ENCODE measurements at regions not wholly inside any gene's neighbourhood (a gene's known extent, or its start where the extent isn't known, plus 50 kb on each side); places are given as distances from the start of the nearest gene placed in this dataset.
"Not testable (repeated sequence)": the region's sequence is repeated elsewhere in the genome, so short reads cannot be mapped to it uniquely, and the experiment has no call there.

DNA sequence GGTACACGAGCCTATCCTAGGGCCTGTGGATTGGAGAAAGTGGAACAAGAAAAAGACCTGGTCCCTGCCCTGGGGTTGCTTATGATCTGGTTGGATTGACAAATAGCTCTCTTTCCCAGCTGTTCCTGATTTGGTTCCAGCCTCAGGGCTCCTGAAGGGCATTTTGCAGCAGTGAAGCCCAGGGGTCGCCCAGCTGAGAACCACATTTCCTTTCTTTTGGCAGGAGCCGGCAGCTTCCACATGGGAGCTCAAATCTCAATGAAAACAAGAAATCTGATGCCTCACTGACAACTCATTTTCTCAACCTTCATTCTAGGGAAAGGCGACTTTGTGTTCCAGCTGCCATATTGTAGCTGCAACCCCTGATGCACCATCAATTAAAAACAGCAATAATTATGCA, 140.6 kb upstream of the CADM1 start:
- H3K4me3 ChIP-seq (ENCODE audit: low read length), result no peak overlapping the region
- no peak for DNase-seq (ENCODE audit: low read depth, low spot score)

DNA sequence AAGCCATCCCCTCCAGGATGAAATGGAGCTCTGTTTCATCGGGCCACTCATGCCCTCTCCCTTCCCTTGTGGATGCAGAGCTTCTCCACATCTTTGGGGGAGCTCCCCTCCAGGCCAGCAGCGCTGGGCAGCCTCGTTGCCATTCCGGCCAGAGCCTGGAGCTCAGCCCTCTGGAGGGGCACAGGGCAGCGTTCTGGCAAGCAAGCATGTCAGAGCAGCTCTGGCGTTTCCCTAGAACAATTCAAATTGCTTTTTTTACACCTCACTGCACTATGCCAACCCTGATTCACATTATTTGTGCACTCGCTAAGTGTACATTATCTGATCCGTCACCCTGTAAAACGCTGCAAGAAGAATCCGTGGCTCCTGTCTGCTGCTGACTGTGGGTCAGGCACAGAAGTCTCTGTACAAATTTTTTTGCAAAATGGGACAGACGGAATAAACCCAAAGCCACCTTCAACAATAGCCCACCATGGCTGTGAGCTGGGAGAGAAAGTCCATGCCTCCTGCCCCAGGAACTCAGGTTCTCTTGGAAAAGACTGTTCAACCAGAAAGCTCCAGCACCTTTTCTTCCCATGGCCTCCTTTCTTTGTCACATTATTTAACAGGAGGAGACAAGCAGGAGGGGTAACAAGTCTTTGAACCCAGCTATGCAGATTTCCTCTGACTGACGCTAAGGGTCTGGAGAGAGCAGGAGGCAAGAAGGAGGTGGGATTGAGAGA, 139.5 kb upstream of the CADM1 start:
- no peak for DNase-seq (ENCODE audit: low read depth, low spot score)
- no peak overlapping the region for H3K4me3 ChIP-seq (ENCODE audit: low read length)

DNA sequence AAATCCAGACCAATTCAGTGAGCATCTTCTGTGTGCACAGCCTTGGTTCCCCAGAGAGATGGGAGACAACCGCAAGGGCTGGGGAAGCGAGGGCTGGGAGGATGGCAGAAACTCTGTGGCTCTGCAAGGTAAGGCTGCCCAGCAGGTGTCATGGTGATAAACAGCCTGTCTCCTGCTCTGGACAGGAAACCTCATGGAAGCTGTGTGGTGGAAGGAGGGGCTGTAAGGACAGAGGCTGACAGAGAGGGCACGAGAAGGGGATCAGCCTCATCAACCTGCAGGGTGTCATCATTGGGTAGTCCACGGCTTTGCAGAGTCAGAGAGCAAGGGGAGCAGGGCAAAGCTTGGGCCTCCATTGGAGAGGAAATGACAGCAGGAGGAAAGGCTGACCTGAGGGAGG, 138.4 kb upstream of the CADM1 start:
- H3K4me3 ChIP-seq (ENCODE audit: low read length), result no peak overlapping the region
- DNase-seq (ENCODE audit: low read depth, low spot score), result no peak

DNA sequence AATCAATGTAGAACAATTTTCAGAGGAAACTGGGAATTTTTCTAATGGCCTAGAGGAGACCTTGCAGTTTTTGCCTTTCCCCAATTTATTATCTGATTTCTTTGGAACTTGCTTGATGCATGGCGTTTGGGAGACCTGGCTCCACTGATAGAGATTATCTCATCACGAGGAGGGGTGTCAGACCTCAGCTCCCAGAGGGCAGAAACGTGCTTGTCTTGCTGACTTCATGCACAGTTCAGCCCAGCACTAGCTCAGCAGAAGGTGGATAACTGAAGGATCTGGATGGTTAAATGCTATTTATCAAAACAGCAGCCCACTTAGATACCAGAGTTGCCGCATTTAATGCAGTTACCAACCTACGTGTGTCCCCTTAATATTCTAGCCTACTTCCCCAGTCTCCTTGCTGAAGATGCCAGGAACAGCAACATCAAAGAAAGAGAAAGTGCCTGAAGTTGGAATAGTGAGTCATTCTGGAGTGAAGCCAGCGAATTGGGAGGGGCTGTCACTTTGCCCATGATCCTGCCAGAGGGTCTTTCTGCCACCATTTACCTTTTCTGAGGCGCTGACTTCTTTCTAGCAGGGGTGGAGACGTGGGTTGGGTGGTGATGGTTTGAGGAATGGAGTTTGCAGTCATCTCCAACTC, 133.5 kb upstream of the CADM1 start:
- no peak overlapping the region for H3K4me3 ChIP-seq (ENCODE audit: low read length)
- no peak for DNase-seq (ENCODE audit: low read depth, low spot score)

DNA sequence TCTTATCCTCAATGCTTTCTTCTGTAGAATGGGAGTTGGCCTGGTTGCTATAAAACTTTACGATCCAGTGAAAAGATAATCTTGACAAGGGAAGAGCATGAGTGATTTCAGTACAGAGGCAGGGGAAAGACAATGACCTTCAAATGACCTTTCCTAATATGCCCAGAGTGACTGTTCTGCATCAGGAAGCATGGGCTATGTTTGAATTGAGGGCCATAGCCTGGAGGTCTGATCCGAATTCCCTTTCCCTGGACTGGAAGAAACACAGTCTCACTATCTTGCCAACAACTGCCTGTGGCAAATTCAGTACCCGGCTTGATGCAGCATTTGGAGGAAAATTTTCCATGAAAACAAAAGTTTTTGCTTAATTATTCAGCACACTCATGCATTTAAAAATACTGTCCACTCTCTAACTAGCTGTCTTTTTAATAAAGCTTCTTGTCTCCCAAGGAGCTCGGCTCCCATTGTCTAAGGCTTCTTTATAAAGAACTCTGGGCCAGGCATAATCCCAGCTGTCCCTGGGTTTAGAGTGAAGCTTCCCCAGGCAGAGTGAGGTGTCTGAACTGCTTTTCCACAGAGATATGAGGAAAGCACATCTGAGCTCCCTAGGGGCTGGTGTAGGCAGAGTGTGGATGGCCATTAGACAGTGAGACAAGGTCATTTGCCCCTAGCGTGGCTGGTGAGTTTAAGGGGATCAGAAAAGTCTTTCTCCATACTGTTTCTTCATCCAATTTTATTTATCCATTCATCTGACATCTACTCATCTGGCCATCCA, 132.7 kb upstream of the CADM1 start:
- DNase-seq (ENCODE audit: low read depth, low spot score), result no peak

DNA sequence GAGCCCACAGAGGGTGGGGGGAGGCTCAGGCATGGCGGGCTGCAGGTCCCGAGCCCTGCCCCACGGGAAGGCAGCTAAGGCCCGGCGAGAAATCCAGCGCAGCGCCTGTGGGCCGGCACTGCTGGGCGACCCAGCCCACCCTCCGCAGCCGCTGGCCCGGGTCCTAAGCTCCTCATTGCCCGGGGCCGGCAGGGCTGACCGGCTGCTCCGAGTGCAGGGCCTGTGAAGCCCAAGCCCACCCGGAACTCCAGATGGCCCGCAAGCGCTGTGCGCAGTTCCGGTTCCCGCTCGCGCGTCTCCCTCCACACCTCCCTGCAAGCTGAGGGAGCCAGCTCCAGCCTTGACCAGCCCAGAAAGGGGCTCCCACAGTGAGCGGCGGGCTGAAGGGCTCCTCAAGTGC, 129.8 kb upstream of the CADM1 start:
- not testable (repeated sequence) for H3K4me3 ChIP-seq (ENCODE audit: low read length); DNase-seq (ENCODE audit: low read depth, low spot score)

More for the DNA sequence above, 132.7 kb upstream of the CADM1 start:
- H3K4me3 ChIP-seq (ENCODE audit: low read length), result no peak overlapping the region

DNA sequence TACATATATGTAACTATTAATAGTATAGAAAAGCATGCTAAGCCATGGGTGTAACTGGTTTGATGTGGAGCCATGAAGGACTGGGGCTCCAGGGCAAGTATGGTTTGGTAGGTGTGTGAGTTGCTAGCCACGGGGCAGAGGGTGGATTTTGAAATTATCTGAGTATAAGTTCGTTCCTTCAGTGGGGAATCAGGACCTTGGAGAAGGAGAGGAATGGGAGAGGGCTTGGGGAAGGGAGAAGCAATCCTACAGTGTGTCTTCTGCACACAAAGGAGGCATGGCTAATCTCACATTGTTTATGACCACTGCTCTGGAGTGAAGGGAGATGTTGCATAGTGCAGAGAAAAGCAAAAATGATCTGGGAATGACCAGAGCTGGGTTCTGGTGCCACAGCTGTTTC, 127.8 kb upstream of the CADM1 start:
- DNase-seq (ENCODE audit: low read depth, low spot score), result no peak
- H3K4me3 ChIP-seq (ENCODE audit: low read length), result no peak overlapping the region

DNA sequence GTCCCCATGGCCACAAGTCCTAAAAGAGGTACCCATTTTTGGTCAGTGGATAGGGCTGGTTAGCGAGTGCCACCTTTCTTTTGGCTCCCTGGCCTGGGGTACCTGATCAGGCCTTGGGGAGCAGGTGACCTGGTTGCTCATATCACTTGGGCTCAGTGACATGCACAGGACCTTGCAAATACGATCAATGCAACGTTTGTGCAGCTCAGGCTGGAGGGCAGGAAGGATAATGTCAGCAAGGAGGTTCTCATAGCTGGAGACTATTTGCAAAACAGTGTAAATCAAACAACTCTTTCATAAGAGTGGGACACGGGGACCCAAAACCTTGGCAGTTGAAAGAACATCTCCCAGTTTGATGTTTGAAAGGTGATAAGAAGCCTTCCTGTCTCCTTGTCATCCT, 127.4 kb upstream of the CADM1 start:
- no peak overlapping the region for H3K4me3 ChIP-seq (ENCODE audit: low read length)
- no peak for DNase-seq (ENCODE audit: low read depth, low spot score)

DNA sequence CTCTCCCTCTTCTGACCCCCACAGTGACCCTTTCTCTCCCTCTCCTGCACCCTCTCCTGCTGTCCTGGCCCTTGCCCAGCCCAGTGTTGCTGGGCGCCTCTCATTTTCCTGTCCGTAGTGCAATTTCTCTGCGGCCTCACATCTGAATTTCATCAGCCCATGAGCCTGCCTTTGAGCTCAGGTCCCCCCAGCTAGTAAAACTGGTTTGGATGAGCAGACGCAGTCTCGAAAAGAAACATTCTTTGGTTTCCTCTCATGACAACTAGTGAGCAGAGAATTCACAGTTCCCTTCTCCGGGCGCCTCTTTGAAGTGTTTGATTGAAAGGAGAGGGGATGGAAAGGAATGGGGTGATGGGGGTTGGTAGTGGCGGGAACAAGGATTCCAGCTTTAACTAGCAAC, 126.0 kb upstream of the CADM1 start:
- H3K4me3 ChIP-seq (ENCODE audit: low read length), result no peak overlapping the region
- no peak for DNase-seq (ENCODE audit: low read depth, low spot score)

DNA sequence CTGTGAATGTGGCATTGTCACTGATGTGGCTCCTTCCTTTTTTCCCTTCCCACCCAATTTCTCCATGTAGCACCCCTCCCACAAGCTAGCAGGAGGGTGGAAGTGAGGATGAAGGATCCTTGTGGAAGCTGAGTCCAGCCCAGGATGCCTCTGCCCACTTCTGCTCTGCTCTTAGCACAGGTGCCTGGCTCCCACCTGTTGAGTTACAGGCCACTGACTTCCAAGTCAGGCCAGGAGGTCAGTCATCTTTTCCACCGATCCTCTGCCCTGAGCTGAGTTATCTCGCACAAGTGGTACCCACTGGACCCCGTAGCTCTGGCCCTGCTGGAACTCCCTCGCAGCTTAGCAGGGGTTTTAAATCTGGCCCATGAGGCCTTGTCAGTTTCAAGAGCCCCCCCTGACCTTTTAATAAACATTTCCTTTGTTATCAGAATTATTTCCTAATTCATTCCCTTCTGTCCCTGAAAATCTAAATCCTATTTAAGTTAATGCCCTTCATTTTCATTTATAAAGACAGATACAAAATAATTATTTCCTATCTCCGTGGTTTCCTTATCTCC, 125.3 kb upstream of the CADM1 start:
- no peak for DNase-seq (ENCODE audit: low read depth, low spot score)
- H3K4me3 ChIP-seq (ENCODE audit: low read length), result no peak overlapping the region

DNA sequence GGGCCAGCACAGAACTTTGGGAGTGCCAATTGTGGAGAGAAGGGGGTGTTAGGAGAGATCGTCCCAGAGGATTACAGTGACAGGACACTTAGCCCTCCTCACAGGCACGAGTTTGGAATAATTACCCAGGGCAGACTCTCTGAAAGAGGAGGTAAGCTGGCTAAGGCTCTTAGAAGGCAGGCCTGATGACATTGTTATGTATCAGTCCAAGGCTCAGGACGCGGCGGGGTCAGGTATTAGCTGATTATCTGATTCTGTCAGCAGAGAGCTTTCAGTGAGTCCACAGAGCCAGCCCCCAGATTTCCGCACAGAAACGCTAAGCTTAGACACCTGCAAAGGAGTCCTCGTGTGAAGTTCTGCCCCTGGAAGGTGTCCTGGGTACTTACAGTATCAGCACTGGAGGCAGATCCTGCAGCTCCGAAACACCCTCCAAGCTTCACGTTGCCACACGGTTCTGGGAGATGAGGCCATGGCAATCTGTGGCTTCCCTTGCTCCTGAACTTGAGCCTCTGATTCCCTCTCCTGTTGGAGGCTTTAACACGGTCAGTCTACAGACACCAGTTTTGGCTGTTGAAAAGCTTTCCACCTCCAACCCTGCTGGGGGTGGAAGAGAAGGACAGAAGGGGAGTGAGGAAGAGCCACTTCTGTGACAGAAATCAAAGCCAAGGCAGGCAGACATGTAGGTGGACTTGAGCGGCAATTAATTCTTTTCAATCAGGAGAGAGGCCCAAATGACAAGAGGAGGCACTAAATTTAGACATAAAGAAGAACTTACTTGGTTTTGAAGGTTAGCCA, 123.6 kb upstream of the CADM1 start:
- DNase-seq (ENCODE audit: low read depth, low spot score), result no peak
- H3K4me3 ChIP-seq (ENCODE audit: low read length), result no peak overlapping the region

DNA sequence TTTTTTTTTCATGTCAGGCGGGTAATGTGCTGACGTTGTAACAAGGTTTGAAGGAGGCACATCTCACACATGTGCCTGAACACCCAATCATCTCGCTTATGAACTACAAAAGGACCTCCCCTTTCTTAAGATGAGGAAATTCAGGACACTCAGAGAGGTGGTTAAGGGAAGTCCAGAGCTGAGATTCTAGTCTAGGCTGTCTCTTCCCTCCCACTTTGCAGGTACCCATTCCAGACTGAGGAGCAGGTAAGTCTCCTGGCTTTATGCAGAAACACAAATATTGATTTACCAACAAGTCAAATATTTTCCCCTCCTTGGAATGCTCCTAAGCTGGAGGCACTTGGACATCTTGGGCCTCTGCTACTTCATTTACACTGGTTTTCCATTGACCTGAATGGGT, 122.9 kb upstream of the CADM1 start:
- DNase-seq (ENCODE audit: low read depth, low spot score), result no peak

DNA sequence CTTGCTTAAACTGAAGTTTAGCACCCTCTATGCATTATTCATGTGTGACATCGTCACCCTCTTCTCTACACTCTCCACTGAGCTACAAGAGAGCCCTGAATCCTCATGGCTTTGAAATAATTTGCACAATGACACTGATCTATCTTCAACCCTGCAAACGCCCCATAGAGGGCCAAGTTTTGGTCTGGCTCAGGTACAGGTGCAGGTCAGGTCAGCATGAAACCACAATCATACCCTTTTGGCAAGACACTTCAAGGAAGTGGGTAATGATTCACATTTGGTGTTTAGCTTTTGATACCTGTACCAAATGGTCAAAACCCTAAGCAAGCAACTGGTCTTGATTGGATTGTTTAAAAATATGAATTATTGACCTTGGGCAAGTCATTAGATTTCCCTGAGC, 122.2 kb upstream of the CADM1 start:
- no peak for DNase-seq (ENCODE audit: low read depth, low spot score)

More for the DNA sequence above, 122.9 kb upstream of the CADM1 start:
- no peak overlapping the region for H3K4me3 ChIP-seq (ENCODE audit: low read length)

DNA sequence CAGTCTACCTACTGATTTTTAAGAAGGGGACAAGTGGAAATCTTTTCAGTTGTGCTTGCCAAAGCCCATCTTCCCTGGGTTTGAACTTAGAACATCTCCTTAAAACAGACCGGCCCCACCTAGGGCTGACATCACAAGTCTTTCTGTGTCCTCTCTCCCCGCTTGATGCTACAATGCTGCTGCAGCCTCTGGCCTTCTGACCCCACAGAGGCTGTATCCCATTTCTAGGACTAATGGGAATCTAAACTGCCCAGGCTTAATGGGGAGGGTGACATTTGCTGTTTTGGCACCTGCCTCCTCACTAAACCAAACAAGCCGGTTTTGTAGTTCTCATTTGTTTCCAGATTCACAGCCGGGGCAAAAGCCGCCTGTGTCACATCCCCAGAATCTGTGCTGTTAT, 121.3 kb upstream of the CADM1 start:
- no peak overlapping the region for H3K4me3 ChIP-seq (ENCODE audit: low read length)
- DNase-seq (ENCODE audit: low read depth, low spot score), result no peak

More for the DNA sequence above, 122.2 kb upstream of the CADM1 start:
- H3K4me3 ChIP-seq (ENCODE audit: low read length), result no peak overlapping the region

DNA sequence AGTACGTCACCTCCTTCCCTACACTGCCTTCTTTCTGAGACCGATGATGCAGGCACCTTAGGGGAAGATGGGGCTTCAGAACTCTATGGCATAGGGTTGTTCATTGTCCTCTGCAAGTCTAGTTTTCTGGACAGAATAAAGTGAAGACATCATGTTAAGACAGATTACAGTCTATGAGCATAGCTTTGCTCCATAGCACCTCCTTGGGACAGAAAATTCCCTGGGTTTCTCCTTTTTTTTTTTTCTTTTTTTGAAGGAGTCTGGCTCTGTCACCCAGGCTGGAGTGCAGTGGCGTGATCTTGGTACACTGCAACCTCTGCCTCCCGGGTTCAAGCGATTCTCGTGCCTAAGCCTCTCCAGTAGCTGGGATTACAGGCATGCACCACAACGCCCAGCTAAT, 119.8 kb upstream of the CADM1 start:
- no peak for DNase-seq (ENCODE audit: low read depth, low spot score)
- no peak overlapping the region for H3K4me3 ChIP-seq (ENCODE audit: low read length)

DNA sequence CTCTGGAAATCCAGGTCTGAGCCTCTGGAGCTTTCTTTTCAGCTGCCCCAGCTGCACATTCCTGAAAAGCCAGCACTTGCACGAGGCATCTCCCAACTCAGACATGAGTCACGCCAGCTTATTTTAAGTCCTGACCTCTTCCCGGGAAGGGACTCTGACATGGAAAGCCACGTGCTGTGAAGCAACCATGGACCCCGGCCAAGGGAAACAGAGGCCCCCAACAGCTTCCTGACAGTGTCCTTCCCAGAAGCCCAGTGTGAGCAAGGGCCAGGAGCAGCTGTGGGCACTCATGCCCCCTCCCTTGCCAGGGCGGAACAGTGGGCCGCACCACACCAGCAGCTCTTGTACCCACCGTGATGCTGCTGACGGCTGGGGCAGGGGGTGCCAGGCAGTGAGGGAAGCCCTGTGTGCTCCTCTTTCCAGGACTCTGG, 118.8 kb upstream of the CADM1 start:
- no peak for DNase-seq (ENCODE audit: low read depth, low spot score)

DNA sequence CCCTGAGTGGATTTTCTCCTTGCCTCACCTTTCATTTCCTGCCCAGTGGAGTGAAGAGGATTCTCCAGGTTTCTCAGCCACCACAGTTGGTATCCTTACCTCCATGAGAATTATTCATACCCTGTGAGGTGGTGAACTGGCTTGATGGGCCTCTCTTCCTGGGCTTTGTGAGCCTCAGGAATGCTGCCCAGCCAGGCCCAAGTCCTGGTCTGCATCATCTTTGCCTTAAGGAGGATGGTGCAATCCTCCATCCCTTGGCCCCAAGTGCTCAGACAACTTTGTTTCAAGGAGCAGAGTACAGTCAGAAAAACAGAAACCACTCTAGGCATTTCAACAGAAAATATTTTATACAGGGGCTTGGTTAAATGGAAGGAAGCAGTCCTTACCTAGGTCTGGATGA, 114.2 kb upstream of the CADM1 start:
- no peak overlapping the region for H3K4me3 ChIP-seq (ENCODE audit: low read length)
- no peak for DNase-seq (ENCODE audit: low read depth, low spot score)

More for the DNA sequence above, 118.8 kb upstream of the CADM1 start:
- H3K4me3 ChIP-seq (ENCODE audit: low read length), result no peak overlapping the region

DNA sequence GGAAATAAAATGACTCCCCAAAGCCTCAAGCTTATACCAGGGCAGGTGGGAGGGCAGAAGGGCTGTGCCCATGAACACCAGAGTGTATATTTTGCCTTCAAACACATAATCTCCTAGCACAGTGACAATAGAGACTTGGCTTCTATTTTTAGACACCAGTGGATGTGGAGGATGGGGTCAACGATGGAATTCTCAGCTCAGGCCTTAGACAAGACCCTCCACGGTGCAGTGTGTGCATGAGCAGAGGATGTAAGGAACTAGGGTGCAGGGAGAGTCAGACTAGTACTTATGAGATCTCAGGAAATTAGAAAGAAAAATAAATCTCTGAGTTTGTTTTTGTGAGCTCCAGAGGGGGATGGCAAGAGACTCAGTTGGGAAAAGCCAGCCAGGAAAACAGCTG, 113.6 kb upstream of the CADM1 start:
- DNase-seq (ENCODE audit: low read depth, low spot score), result no peak
- no peak overlapping the region for H3K4me3 ChIP-seq (ENCODE audit: low read length)

DNA sequence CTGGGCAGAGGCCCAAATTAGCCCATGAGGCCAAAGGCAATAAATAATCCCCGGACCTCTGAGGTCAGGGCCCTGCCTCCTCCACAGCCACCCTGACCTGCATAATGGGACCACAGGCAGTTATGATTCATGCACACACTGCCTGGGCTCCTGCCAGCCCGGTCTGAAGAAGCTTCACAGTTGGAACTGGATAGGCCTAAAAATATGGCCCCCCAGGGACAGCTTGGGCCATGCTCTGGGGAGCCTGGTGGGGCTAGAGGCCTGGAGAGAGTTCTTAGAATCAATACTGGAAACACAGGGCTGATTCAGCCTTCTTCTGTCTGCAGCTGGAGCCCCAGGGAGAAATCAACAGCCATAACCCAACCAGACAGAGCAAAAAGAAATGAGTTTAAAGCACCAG, 112.8 kb upstream of the CADM1 start:
- no peak overlapping the region for H3K4me3 ChIP-seq (ENCODE audit: low read length)
- no peak for DNase-seq (ENCODE audit: low read depth, low spot score)

Measured in Jurkat, Clone E6-1 (cell line).